ENCODE measurements at regions not wholly inside any gene's neighbourhood (a gene's known extent, or its start where the extent isn't known, plus 50 kb on each side); places are given as distances from the start of the nearest gene placed in this dataset.

DNA sequence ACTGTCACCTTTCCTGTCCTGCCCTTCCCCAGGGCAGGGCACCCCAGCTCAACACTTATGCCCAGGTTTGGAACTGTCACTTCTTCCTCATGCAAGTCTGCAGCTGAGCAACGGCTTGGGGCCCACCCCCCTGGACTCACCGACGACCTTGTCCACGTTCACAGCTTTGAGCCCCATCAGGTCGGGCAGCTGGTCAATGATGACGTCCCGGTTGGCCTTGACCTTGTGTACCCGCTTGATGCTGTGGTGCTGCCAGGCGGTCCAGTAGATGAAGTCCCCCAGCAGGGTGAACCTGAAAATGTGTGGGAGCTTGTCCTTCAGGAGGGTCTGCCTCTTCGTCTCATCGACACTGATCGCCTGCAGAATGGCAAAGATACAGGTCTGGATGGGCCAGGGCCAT is 135.0 kb downstream of the CRYBB2 start:
- TF ChIP-seq POLR2A (IDR thresholded peaks at IDR 0.05; ENCODE audit: low read depth, low read length) (no peak), TAF1 (IDR thresholded peaks at IDR 0.05; ENCODE audit: borderline replicate concordance, low read depth, low read length) (no peak)
